CD4-positive, alpha-beta T cell treated with Interleukin-2 at 100 ng/mL for 4 hours (primary cell): ENCODE measurements at regions not wholly inside any gene's neighbourhood (a gene's known extent, or its start where the extent isn't known, plus 50 kb on each side); places are given as distances from the start of the nearest gene placed in this dataset.
"Not testable (repeated sequence)": the region's sequence is repeated elsewhere in the genome, so short reads cannot be mapped to it uniquely, and the experiment has no call there.

Experiments
- DNase-seq: peaks from one replicate; pipeline ENCODE4 v3.0.0-alpha.2; 2020; ENCODE audit warnings: low spot score

GRCh38 chr16:51542981-51543815 lies 392.1 kb upstream of the SALL1 start:
- no peak for DNase-seq

- DNase-seq: no peak
These were observed 389.2 kb upstream of the SALL1 start for GRCh38 chr16:51540259-51540658.

DNA sequence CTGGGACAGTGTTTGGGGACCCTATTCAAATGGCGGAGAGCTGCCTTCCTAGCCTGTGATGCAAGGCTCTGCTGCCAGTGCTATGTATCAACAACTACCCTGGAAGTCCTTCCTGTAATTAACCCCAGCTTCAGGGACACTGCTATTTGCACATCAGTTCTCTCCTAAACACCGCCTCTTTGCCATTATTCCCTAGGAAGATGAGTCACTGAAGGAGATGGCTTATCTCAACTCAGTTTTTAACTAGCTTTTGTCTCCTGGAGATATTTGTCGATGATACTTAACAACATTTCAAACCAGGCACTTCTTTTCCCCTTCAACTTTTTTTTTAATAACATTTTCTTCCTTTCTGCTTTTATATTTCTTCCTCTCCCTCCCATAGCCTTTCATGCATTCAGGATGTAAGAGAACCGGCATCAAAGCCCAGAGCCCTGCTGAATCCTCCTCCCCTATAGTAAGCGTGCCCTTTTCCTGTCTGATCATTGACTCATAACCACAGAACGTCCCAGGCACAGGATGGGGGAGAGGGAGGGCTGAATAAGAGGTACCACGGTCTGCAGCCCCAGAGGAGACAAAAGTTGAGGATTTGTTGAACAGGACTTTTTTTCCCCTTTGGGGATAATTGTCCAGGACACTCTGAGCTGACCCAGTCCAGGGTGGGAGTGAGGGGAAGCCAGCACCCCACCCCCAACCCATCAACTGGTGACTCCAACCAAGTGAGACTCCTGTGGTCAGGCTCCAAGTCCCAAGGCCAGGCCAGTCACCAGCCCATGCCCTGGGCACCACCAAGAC lies 387.8 kb upstream of the SALL1 start:
- no peak for DNase-seq

- DNase-seq: no peak
These were observed 384.5 kb upstream of the SALL1 start for GRCh38 chr16:51535591-51535990.

- DNase-seq: no peak
These were observed 381.5 kb upstream of the SALL1 start for GRCh38 chr16:51532551-51532950.

- no peak for DNase-seq
These were observed 380.2 kb upstream of the SALL1 start for GRCh38 chr16:51531271-51531670.

- no peak for DNase-seq
These were observed 376.3 kb upstream of the SALL1 start for GRCh38 chr16:51527349-51527748.

DNA sequence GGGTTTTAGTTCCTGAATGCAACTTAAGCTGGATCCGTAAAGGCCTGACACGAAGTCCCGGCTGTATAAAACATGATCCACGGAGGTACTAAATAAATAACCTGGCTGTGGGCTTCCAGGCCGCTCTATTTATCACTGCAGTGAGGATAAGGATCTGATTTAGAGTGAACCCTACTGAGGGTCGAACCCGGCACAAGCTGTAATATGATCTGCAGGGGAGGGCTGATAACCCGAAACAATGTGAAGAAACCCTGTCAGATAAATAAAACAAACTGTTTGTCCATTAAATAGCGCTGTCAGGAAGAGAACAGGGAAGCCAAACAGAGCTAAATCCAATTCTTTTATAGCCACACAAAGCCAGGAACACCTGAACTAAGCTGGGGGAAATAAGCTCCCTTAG lies 375.6 kb upstream of the SALL1 start:
- no peak for DNase-seq

DNA sequence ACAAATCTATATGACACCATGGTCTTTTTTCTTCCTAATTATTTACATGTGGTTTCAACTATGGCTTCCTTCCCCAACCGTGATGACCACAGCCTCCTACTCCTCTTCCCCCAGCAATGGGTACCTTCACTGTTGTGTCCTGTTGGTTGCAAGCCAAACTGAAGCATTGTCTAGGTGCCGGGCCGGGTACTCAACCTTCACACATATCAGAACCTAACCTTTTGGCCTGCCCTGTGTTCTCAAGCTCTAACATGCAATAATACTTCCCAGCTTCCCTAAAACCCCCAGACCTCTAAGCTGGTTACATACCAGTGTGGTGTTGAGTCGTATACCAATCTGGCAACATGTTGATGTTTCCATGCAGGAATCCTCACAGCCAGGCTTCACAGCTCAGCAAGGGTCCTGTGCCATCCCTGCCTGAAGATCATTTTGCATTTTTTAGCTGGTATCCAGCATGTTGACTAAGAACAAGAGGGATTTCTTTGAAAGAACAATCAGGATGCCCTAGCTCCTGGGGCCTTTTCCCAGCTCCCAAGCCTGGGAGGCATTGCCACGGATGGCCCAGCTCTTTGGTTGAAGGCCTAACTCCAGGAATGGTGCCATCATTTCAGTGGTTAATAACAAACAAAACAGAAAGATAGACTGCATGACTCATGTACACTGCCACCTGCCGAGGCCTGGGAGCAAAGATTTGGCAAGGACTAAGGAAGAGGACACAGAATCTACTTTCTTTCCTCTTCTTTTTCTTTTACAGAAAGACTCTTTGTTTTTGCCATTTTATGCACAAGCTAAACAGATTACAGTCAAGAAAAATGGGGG lies 373.7 kb upstream of the SALL1 start:
- no peak for DNase-seq

GRCh38 chr16:51524070-51524469 lies 373.0 kb upstream of the SALL1 start:
- no peak for DNase-seq

DNA sequence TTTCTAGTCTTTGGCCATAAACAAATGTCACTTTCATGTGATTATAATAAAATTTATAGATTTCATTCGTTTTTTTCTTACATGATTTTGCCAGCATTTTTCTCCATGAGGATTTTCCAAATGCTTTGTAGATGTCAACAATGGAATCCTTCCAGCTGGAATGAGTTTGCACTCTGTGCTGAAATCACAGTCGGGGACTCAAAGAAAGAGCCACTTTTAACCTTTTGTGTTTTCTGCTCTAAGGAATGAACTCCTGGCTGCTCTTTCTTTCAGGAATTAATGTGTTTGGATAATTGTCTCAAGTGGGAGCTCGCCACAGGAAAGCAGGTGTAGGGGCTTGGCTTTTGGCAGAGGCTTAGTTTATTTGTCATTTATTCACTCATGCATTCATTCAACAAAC lies 372.3 kb upstream of the SALL1 start:
- DNase-seq: no peak

- DNase-seq: no peak
These were observed 371.8 kb upstream of the SALL1 start for GRCh38 chr16:51522902-51523301.

DNA sequence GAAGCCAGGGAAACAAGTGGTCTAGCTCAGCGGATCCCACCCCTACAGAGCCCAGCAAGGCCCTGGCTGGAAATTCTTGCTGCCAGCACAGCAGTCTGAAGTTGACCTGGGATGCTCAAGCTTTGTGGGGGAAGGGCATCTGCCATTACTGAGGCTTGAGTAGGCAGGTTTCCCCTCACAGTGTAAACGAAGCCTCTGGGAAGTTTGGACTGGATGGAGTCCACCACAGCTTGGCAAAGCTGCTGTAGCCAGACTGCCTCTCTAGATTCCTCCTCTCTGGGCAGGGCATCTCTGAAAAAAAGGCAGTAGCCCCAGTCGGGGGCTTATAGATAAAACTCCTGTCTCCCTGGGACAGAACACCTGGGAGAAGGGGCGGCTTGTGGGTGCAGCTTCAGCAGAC lies 365.9 kb upstream of the SALL1 start:
- not testable (repeated sequence) for DNase-seq

- no peak for DNase-seq
These were observed 359.3 kb upstream of the SALL1 start for GRCh38 chr16:51510416-51510815.

DNA sequence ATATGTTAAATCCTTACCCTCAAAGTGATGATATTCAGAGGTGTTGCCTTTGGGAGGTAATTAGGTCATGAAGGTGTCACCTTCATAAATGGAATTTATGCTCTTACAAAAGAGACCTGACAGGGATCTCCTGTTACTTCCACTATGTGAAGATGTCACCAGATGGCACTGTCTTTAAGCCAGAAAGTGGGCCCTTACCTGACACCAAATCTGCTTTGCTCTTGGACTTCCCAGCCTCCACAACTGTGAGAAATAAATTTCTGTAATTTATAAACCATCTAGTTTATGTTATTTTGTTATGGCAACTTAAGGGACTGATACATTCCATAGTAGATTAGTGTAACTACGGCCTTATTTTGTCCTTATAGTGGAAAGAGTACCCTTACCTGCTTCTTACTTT lies 358.3 kb upstream of the SALL1 start:
- DNase-seq: no peak

DNA sequence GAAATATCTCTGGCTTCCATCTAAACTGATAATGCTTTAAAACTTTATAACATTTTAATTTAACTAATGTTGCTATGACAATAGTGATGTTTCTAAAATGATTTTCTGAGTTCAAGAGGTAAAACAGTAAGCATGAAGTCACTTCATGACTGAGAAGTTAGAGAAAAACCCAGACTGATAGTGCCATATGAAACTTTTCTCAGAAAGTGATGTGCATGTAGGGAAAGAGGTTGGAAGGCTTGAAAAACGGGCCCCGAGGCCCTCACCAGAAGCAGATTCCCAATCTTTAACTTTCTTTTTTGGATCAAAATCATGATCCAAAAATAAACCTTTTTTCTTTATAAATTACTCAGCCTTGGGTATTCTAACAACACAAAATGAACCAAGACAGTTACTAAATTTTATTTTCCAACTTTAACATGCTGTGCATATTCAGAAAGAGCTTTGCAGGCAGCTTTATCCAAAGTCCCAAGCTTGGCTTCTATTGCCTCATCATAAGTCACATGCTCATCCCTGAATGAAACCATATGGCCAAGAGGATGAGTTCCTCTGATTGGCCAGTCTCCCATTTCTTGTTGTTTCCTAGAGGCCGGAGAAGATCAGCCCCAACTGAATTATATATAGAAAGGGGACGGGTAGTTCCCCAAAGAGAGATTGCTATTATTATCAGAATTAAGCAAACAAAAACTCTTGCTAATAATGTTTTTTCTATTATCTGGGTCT lies 357.6 kb upstream of the SALL1 start:
- DNase-seq: no peak

GRCh38 chr16:51507286-51507685 lies 356.2 kb upstream of the SALL1 start:
- DNase-seq: no peak

DNA sequence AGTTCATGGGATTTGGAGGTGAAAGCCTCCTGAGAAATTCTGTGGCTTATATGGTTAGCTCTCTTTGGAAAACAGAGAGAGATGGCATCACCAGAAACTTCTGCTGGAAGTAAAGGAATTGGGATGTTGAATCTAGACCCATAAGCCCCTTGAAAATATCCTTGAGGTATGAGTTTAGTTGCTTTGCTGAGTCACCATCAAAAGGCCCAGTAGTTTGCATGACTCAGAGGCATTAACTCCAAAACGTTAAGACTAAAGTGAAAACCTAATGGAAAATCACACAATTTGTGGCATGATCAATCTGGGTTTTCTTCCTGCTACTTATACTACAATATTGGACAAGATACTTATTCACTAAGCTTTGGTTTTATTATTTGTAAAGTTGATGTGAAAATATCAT lies 349.2 kb upstream of the SALL1 start:
- DNase-seq: no peak

DNA sequence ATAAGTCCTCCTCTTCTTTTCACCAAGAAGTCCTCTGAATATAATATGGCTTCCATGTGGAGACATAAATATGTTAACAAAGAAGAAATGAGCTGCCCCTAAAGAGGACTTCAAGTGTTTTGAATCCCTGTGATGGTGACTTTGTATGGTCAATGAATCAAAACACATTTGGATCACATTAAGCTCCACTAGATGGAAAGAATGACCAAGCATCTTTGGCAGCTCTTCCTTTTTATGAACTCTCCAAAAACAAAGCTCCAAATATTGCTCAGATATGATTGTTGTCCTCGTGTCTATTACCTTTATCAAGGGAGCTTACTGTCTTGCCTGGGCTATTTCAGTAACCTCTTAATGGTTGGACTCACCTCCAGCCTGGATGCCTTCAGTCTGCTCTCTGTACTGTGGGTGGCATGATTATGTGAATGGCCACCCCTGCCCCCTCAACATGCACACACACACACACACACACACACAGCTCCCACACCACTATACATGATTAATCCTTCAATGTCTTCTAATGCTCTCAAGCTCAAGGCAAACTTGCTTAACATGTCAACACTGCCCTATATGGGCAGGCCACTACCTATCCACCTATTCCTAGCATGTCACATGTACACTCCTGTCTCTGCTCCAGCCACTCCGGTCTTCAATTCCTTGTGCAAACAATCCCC lies 346.6 kb upstream of the SALL1 start:
- DNase-seq: no peak

DNA sequence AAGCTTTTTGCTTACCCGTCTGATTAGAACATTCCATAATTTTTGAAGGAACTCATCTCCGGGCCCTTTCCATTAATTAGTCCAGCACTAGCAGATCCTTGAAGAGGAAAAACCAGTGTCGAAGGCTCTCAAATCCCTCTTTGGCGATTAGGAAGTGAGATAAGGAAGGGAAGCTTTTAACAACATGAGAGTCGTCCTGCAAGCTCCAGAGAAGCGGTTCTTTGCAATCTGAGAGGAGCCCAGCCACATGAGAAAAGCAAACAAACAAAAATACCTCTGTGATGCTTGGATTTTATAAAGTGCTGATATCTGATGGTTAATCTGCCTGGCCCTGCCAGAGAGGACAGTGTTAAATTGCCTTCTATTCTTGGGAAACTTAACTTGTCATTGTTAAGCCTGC lies 339.8 kb upstream of the SALL1 start:
- no peak for DNase-seq

GRCh38 chr16:51487880-51488279 lies 336.8 kb upstream of the SALL1 start:
- DNase-seq: no peak
